GM23338 (cell line): ENCODE measurements at regions not wholly inside any gene's neighbourhood (a gene's known extent, or its start where the extent isn't known, plus 50 kb on each side); places are given as distances from the start of the nearest gene placed in this dataset.

Experiments used
- CREB1 ChIP-seq: fragments of 250-450 bp; sonication (Bioruptor Pico); IDR thresholded peaks from 2 replicates; pipeline ENCODE4 v1.5.0; 2020; ENCODE audit warnings: low read depth, mild to moderate bottlenecking, moderate library complexity
- CTCF ChIP-seq, 2 experiments: fragments of 200-600 bp in 1 of 2; sonication (generic) in 1 of 2; conservative IDR thresholded peaks; 2 replicates each; pipeline versions ENCODE4 v1.5.1 to v1.6.1; 2016 to 2017; ENCODE audit warnings: antibody characterized with exemption in 2 of 2, low read depth in 2 of 2, mild to moderate bottlenecking in 2 of 2, moderate library complexity in 1 of 2
- ETS1 ChIP-seq: IDR thresholded peaks from 2 replicates; pipeline ENCODE4 v1.6.1; 2016; ENCODE audit warnings: antibody characterized with exemption
- EZH2 ChIP-seq: fragments of 200-600 bp; sonication (generic); IDR thresholded peaks from one replicate; pipeline ENCODE4 v1.8.0; 2017; ENCODE audit warnings: antibody characterized with exemption, mild to moderate bottlenecking, low read depth; ENCODE audit not compliant: unreplicated experiment
- EZH2phosphoT487 ChIP-seq: fragments of 200-600 bp; sonication (generic); IDR thresholded peaks from one replicate; pipeline ENCODE4 v1.8.1; 2018; ENCODE audit warnings: antibody characterized with exemption; ENCODE audit not compliant: unreplicated experiment
- JUNB ChIP-seq: IDR thresholded peaks from one replicate; pipeline ENCODE4 v1.6.1; 2016; ENCODE audit warnings: antibody characterized with exemption; ENCODE audit not compliant: unreplicated experiment
- NANOG ChIP-seq: IDR thresholded peaks from 2 replicates; pipeline ENCODE4 v1.6.1; 2016; ENCODE audit warnings: antibody characterized with exemption, borderline replicate concordance
- POLR2AphosphoS5 ChIP-seq: IDR thresholded peaks from 2 replicates; pipeline ENCODE4 v1.6.1; 2016; ENCODE audit warnings: antibody characterized with exemption, low read depth
- ZNF331 ChIP-seq: fragments of 250-450 bp; sonication (Bioruptor Pico); IDR thresholded peaks from 2 replicates; pipeline ENCODE4 v1.5.0; 2020; ENCODE audit warnings: low read depth, mild to moderate bottlenecking, moderate library complexity
- TF ChIP-seq, protein P1 (sequence below): IDR thresholded peaks from one replicate; pipeline ENCODE4 v1.6.1; 2018; ENCODE audit warnings: antibody characterized with exemption; ENCODE audit not compliant: unreplicated experiment

GRCh38 chr18:78643004-78643403 lies 336.6 kb upstream of the SALL3 start:
- no peak for TF ChIP-seq EZH2
- TF ChIP-seq CTCF (conservative IDR thresholded peaks at IDR 0.05; ENCODE audit: low read depth in 2 of 2): no peak
- no peak for TF ChIP-seq CREB1 (CRISPR knock-in tag)
- TF ChIP-seq POLR2AphosphoS5: no peak
- TF ChIP-seq ETS1: no peak
- TF ChIP-seq, protein P1, sequence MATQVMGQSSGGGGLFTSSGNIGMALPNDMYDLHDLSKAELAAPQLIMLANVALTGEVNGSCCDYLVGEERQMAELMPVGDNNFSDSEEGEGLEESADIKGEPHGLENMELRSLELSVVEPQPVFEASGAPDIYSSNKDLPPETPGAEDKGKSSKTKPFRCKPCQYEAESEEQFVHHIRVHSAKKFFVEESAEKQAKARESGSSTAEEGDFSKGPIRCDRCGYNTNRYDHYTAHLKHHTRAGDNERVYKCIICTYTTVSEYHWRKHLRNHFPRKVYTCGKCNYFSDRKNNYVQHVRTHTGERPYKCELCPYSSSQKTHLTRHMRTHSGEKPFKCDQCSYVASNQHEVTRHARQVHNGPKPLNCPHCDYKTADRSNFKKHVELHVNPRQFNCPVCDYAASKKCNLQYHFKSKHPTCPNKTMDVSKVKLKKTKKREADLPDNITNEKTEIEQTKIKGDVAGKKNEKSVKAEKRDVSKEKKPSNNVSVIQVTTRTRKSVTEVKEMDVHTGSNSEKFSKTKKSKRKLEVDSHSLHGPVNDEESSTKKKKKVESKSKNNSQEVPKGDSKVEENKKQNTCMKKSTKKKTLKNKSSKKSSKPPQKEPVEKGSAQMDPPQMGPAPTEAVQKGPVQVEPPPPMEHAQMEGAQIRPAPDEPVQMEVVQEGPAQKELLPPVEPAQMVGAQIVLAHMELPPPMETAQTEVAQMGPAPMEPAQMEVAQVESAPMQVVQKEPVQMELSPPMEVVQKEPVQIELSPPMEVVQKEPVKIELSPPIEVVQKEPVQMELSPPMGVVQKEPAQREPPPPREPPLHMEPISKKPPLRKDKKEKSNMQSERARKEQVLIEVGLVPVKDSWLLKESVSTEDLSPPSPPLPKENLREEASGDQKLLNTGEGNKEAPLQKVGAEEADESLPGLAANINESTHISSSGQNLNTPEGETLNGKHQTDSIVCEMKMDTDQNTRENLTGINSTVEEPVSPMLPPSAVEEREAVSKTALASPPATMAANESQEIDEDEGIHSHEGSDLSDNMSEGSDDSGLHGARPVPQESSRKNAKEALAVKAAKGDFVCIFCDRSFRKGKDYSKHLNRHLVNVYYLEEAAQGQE: no peak
- TF ChIP-seq EZH2phosphoT487: no peak
- no peak for TF ChIP-seq NANOG
- TF ChIP-seq JUNB: no peak
- TF ChIP-seq ZNF331: no peak
